Natural killer cell (primary cell): ENCODE measurements at regions not wholly inside any gene's neighbourhood (a gene's known extent, or its start where the extent isn't known, plus 50 kb on each side); places are given as distances from the start of the nearest gene placed in this dataset.

Experiments used
- ATAC-seq, 3 donors: fragments of 150-1000 bp in 2 of 3; fragments of 200-7000 bp in 1 of 3; cut with Tn5 transposase; 1 replicate in 1 of 3; 2 replicates in 2 of 3; pipeline ENCODE4 v1.10.0; 2021; ENCODE audit warnings: mild to moderate bottlenecking in 2 of 3, moderate library complexity in 2 of 3
- DNase-seq, 2 donors: peaks; one replicate each; pipeline versions ENCODE4 v3.0.0 to v3.0.0-alpha.2; 2013 to 2021; ENCODE audit warnings: mixed read lengths in 1 of 2
- H3K27ac ChIP-seq: one replicate; pipeline ENCODE4 v1.5.1; 2013; ENCODE audit warnings: mild to moderate bottlenecking, low read length
- H3K27me3 ChIP-seq: one replicate; pipeline ENCODE4 v1.6.1; 2013; ENCODE audit warnings: low read length; ENCODE audit not compliant: control insufficient read depth, insufficient read depth
- H3K36me3 ChIP-seq: one replicate; pipeline ENCODE4 v1.6.1; 2013; ENCODE audit warnings: low read length; ENCODE audit not compliant: control insufficient read depth, insufficient read depth
- H3K4me1 ChIP-seq: one replicate; pipeline ENCODE4 v1.6.1; 2013; ENCODE audit warnings: low read length; ENCODE audit not compliant: control insufficient read depth, insufficient read depth
- H3K4me3 ChIP-seq: one replicate; pipeline ENCODE4 v1.5.1; 2013; ENCODE audit warnings: low read length
- H3K9me3 ChIP-seq: one replicate; pipeline ENCODE4 v1.6.1; 2013; ENCODE audit warnings: low read length; ENCODE audit not compliant: control insufficient read depth, insufficient read depth
- H3K27ac Mint-ChIP-seq, 2 donors: one replicate each; pipeline ENCODE4 v1.8.0; 2022; ENCODE audit warnings: mild to moderate bottlenecking in 2 of 2, mixed read lengths in 2 of 2, moderate library complexity in 1 of 2
- H3K27me3 Mint-ChIP-seq, 2 donors: one replicate each; pipeline ENCODE4 v1.8.0; 2022; ENCODE audit warnings: low read depth in 2 of 2, mixed read lengths in 2 of 2
- H3K36me3 Mint-ChIP-seq: one replicate; pipeline ENCODE4 v1.8.0; 2022; ENCODE audit warnings: mixed read lengths
- H3K4me1 Mint-ChIP-seq, 2 donors: one replicate each; pipeline ENCODE4 v1.8.0; 2022; ENCODE audit warnings: mixed read lengths in 2 of 2
- H3K4me3 Mint-ChIP-seq: one replicate; pipeline ENCODE4 v1.8.0; 2022; ENCODE audit warnings: mild to moderate bottlenecking, moderate library complexity, mixed read lengths
- H3K9me3 Mint-ChIP-seq, 2 donors: one replicate each; pipeline ENCODE4 v1.8.0; 2022; ENCODE audit warnings: mixed read lengths in 2 of 2
- CTCF ChIP-seq: fragments of 200-600 bp; IDR thresholded peaks from one replicate; pipeline ENCODE4 v1.8.0; 2022; ENCODE audit warnings: antibody characterized with exemption
- WGBS: methylation state at CpG from one replicate; pipeline ENCODE4 v1.1.7; 2013; ENCODE audit warnings: missing lambda C conversion rate; ENCODE audit not compliant: insufficient coverage; 5-methylcytosine and 5-hydroxymethylcytosine counted together
- intact Hi-C: fragments of 100-400 bp; cut with micrococcal nuclease; formaldehyde crosslinking; loops from one replicate; pipeline ENCODE4 v1.14.2; 2022

- no peak overlapping the region for H3K4me3 ChIP-seq
- intact Hi-C loops = no loop called here
- H3K27me3 ChIP-seq = no peaks in the 10 kb centered on the region
- WGBS = 74% methylated on average over 7 of the region's 8 CpGs
- no peaks in the 10 kb centered on the region for H3K36me3 Mint-ChIP-seq
- H3K36me3 ChIP-seq = no peaks in the 10 kb centered on the region
- H3K4me1 Mint-ChIP-seq = peaks cover 48% of the 10 kb centered on the region in 2 donors
- no peaks in the 10 kb centered on the region for H3K9me3 ChIP-seq
- TF ChIP-seq CTCF = no peak
- H3K4me1 ChIP-seq = peaks cover 61% of the 10 kb centered on the region
- H3K27ac ChIP-seq = no peak overlapping the region
- H3K27ac Mint-ChIP-seq = no peak overlapping the region
- DNase-seq = peak in 1 of 2 donors; percentile 58
- no peaks in the 10 kb centered on the region for H3K9me3 Mint-ChIP-seq
- no peak overlapping the region for H3K4me3 Mint-ChIP-seq
- no peaks in the 10 kb centered on the region for H3K27me3 Mint-ChIP-seq
- no peak for ATAC-seq
Measured at GRCh38 chr14:65286443-65286842, 126.1 kb upstream of the FUT8 start.

- Mint-ChIP-seq H3K9me3 (no peaks in the 10 kb centered on the region), H3K4me1 (peaks cover 44 to 46% of the 10 kb centered on the region in 2 donors), H3K36me3 (no peaks in the 10 kb centered on the region), H3K27ac (peak overlapping the region; percentile 76 to 85), H3K27me3 (no peaks in the 10 kb centered on the region), H3K4me3 (peak overlapping the region; percentile 51)
- Histone ChIP-seq H3K27me3 (no peaks in the 10 kb centered on the region), H3K9me3 (no peaks in the 10 kb centered on the region), H3K27ac (peak overlapping the region; percentile 72), H3K36me3 (no peaks in the 10 kb centered on the region), H3K4me3 (no peak overlapping the region), H3K4me1 (peaks cover 64% of the 10 kb centered on the region)
- no peak for TF ChIP-seq CTCF
- ATAC-seq (peak; percentile 38 to 68 (median 53)), DNase-seq (peak in 1 of 2 donors; percentile 76)
- 17% methylated on average over 28 of the region's 29 CpGs for WGBS
- intact Hi-C loops = no loop called here
Measured at GRCh38 chr14:65287264-65288131, 125.0 kb upstream of the FUT8 start.

- no peaks in the 10 kb centered on the region for H3K36me3 ChIP-seq
- ATAC-seq = no peak
- peaks cover 55% of the 10 kb centered on the region for H3K4me1 ChIP-seq
- Mint-ChIP-seq H3K4me1 (peaks cover 33 to 36% of the 10 kb centered on the region in 2 donors), H3K9me3 (no peaks in the 10 kb centered on the region), H3K36me3 (no peaks in the 10 kb centered on the region), H3K27ac (no peak overlapping the region), H3K27me3 (no peaks in the 10 kb centered on the region), H3K4me3 (no peak overlapping the region)
- H3K4me3 ChIP-seq = no peak overlapping the region
- DNase-seq = no peak
- intact Hi-C loops = no loop called here
- no peaks in the 10 kb centered on the region for H3K9me3 ChIP-seq
- H3K27ac ChIP-seq = no peak overlapping the region
- no peaks in the 10 kb centered on the region for H3K27me3 ChIP-seq
- no peak for TF ChIP-seq CTCF
- 74% methylated on average over 3 of the region's 3 CpGs for WGBS
Measured at GRCh38 chr14:65290830-65291229, 121.7 kb upstream of the FUT8 start.
